ENCODE measurements at regions not wholly inside any gene's neighbourhood (a gene's known extent, or its start where the extent isn't known, plus 50 kb on each side); places are given as distances from the start of the nearest gene placed in this dataset.

DNA sequence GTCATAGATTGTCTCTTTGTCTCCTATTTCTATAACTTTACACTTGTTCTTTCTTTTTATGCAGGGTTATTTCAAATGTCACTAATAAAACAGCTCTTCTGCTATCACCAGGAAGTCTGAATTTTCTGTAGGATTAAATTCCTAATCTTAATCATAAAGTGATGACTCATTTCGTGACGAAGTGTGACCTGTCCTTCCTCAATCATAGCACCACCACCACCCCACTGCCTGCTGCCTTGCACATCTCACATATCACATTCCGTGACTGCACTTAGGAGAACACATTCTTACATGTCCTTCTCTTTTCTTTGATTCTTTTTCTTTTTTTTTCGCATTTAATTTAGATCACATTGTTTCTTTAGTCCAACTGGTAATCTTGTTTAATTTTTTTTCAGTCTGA lies 57.7 kb upstream of the UGT2B7 start:
- H3K36me3 Mint-ChIP-seq: peaks cover 28% of the 10 kb centered on the region
- H3K27me3 Mint-ChIP-seq (ENCODE audit: low read depth): no peaks in the 10 kb centered on the region
- DNase-seq (ENCODE audit: low spot score) (no peak), ATAC-seq (no peak)
- peaks cover 40% of the 10 kb centered on the region for H3K9me3 Mint-ChIP-seq
- ChIA-PET POLR2A (no interaction called here), CTCF (no interaction called here)
- H3K4me1 Mint-ChIP-seq: no peaks in the 10 kb centered on the region
- no peak overlapping the region for H3K27ac Mint-ChIP-seq
- TF ChIP-seq, protein P1, sequence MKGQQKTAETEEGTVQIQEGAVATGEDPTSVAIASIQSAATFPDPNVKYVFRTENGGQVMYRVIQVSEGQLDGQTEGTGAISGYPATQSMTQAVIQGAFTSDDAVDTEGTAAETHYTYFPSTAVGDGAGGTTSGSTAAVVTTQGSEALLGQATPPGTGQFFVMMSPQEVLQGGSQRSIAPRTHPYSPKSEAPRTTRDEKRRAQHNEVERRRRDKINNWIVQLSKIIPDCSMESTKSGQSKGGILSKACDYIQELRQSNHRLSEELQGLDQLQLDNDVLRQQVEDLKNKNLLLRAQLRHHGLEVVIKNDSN (CRISPR knock-in tag; IDR thresholded peaks at IDR 0.05): no peak
- TF ChIP-seq OVOL2 (CRISPR knock-in tag; IDR thresholded peaks at IDR 0.05; ENCODE audit: borderline replicate concordance): no peak
- TF ChIP-seq MXD4 (CRISPR knock-in tag; IDR thresholded peaks at IDR 0.05; ENCODE audit: borderline replicate concordance): no peak
- no peak for TF ChIP-seq NFATC4 (CRISPR knock-in tag; IDR thresholded peaks at IDR 0.05)
- TF ChIP-seq SP1 (CRISPR knock-in tag; conservative IDR thresholded peaks at IDR 0.05): no peak
- no peak for TF ChIP-seq NR1H2 (CRISPR knock-in tag; IDR thresholded peaks at IDR 0.05)
- TF ChIP-seq ZNF263 (CRISPR knock-in tag; IDR thresholded peaks at IDR 0.05; ENCODE audit: low read depth): no peak
- TF ChIP-seq, protein P2, sequence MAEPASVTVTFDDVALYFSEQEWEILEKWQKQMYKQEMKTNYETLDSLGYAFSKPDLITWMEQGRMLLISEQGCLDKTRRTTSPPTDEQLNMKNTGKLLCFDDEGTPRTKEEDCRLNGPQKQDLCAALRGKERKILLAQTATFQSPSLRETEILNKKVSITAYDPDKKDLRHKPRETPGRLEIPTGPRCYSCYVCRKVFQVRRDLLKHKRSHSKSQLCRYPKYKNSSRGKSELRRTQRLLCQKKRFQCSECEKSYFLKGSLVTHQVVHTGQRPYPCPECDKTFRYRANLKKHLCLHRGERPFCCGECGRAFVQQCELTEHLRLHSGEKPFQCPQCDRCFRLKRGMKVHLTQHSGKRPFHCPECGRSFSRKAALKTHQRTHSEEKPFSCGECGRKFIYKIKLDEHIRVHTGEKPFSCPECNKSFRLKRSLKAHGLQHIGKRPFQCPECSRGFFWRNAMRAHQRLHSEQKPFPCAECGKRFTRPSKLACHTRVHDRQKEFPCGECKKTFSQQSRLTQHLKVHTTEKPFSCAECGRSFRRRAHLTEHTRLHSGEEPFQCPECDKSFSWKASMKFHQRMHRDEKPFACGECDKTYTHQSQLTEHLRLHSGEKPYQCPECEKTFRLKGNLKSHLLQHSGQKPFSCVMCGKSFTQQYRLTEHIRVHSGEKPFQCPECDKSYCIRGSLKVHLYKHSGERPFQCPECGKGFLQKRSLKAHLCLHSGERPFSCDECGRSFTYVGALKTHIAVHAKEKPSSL (CRISPR knock-in tag; conservative IDR thresholded peaks at IDR 0.05): no peak
- TF ChIP-seq, protein P3, sequence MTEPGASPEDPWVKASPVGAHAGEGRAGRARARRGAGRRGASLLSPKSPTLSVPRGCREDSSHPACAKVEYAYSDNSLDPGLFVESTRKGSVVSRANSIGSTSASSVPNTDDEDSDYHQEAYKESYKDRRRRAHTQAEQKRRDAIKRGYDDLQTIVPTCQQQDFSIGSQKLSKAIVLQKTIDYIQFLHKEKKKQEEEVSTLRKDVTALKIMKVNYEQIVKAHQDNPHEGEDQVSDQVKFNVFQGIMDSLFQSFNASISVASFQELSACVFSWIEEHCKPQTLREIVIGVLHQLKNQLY (CRISPR knock-in tag; IDR thresholded peaks at IDR 0.05): no peak
- no peak for TF ChIP-seq TEAD4 (CRISPR knock-in tag; IDR thresholded peaks at IDR 0.05)
- TF ChIP-seq, protein P4, sequence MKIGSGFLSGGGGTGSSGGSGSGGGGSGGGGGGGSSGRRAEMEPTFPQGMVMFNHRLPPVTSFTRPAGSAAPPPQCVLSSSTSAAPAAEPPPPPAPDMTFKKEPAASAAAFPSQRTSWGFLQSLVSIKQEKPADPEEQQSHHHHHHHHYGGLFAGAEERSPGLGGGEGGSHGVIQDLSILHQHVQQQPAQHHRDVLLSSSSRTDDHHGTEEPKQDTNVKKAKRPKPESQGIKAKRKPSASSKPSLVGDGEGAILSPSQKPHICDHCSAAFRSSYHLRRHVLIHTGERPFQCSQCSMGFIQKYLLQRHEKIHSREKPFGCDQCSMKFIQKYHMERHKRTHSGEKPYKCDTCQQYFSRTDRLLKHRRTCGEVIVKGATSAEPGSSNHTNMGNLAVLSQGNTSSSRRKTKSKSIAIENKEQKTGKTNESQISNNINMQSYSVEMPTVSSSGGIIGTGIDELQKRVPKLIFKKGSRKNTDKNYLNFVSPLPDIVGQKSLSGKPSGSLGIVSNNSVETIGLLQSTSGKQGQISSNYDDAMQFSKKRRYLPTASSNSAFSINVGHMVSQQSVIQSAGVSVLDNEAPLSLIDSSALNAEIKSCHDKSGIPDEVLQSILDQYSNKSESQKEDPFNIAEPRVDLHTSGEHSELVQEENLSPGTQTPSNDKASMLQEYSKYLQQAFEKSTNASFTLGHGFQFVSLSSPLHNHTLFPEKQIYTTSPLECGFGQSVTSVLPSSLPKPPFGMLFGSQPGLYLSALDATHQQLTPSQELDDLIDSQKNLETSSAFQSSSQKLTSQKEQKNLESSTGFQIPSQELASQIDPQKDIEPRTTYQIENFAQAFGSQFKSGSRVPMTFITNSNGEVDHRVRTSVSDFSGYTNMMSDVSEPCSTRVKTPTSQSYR (CRISPR knock-in tag; IDR thresholded peaks at IDR 0.05): no peak
- TF ChIP-seq, protein P5, sequence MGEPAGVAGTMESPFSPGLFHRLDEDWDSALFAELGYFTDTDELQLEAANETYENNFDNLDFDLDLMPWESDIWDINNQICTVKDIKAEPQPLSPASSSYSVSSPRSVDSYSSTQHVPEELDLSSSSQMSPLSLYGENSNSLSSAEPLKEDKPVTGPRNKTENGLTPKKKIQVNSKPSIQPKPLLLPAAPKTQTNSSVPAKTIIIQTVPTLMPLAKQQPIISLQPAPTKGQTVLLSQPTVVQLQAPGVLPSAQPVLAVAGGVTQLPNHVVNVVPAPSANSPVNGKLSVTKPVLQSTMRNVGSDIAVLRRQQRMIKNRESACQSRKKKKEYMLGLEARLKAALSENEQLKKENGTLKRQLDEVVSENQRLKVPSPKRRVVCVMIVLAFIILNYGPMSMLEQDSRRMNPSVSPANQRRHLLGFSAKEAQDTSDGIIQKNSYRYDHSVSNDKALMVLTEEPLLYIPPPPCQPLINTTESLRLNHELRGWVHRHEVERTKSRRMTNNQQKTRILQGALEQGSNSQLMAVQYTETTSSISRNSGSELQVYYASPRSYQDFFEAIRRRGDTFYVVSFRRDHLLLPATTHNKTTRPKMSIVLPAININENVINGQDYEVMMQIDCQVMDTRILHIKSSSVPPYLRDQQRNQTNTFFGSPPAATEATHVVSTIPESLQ (CRISPR knock-in tag; IDR thresholded peaks at IDR 0.05): no peak
- no peak for TF ChIP-seq JUN (CRISPR knock-in tag; IDR thresholded peaks at IDR 0.05)
- no peak overlapping the region for H3K4me3 Mint-ChIP-seq

DNA sequence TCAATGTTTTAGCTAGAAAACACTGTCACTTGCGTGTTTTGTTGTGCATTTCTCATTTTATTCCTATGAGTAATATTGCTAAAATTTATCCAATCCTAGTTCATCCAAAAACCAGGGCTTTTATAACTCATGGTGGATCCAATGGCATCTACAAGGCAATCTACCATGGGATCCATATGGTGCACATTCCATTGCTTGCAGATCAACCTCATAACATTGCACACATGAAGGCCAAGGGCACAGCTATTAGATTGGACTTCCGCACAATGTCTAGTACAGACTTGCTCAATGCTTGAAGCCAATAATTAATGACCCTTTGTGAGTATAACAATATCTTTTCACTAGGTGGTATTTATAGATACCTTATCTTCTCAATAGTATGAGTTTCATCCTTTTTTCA lies 57.2 kb upstream of the UGT2B7 start:
- no peak overlapping the region for H3K27ac Mint-ChIP-seq
- H3K36me3 Mint-ChIP-seq: peaks cover 23% of the 10 kb centered on the region
- DNase-seq (ENCODE audit: low spot score) (no peak), ATAC-seq (no peak)
- CTCF ChIA-PET: no interaction called here
- H3K4me1 Mint-ChIP-seq: no peaks in the 10 kb centered on the region
- H3K27me3 Mint-ChIP-seq (ENCODE audit: low read depth): no peaks in the 10 kb centered on the region
- POLR2A ChIA-PET: no interaction called here
- H3K4me3 Mint-ChIP-seq: no peak overlapping the region
- H3K9me3 Mint-ChIP-seq: peaks cover 36% of the 10 kb centered on the region
- no peak for TF ChIP-seq NR1H2 (CRISPR knock-in tag; IDR thresholded peaks at IDR 0.05)
- TF ChIP-seq JUN (CRISPR knock-in tag; IDR thresholded peaks at IDR 0.05): no peak
- TF ChIP-seq, protein P6, sequence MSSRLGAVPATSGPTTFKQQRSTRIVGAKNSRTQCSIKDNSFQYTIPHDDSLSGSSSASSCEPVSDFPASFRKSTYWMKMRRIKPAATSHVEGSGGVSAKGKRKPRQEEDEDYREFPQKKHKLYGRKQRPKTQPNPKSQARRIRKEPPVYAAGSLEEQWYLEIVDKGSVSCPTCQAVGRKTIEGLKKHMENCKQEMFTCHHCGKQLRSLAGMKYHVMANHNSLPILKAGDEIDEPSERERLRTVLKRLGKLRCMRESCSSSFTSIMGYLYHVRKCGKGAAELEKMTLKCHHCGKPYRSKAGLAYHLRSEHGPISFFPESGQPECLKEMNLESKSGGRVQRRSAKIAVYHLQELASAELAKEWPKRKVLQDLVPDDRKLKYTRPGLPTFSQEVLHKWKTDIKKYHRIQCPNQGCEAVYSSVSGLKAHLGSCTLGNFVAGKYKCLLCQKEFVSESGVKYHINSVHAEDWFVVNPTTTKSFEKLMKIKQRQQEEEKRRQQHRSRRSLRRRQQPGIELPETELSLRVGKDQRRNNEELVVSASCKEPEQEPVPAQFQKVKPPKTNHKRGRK (CRISPR knock-in tag; IDR thresholded peaks at IDR 0.05; ENCODE audit: borderline replicate concordance): no peak
- TF ChIP-seq, protein P2 (CRISPR knock-in tag; conservative IDR thresholded peaks at IDR 0.05): no peak
- no peak for TF ChIP-seq ZNF416 (CRISPR knock-in tag; IDR thresholded peaks at IDR 0.05)
- TF ChIP-seq SMAD3 (CRISPR knock-in tag; IDR thresholded peaks at IDR 0.05; ENCODE audit: borderline replicate concordance): no peak
- TF ChIP-seq, protein P7, sequence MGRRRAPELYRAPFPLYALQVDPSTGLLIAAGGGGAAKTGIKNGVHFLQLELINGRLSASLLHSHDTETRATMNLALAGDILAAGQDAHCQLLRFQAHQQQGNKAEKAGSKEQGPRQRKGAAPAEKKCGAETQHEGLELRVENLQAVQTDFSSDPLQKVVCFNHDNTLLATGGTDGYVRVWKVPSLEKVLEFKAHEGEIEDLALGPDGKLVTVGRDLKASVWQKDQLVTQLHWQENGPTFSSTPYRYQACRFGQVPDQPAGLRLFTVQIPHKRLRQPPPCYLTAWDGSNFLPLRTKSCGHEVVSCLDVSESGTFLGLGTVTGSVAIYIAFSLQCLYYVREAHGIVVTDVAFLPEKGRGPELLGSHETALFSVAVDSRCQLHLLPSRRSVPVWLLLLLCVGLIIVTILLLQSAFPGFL (CRISPR knock-in tag; IDR thresholded peaks at IDR 0.05; ENCODE audit: borderline replicate concordance): no peak
- no peak for TF ChIP-seq SP1 (CRISPR knock-in tag; conservative IDR thresholded peaks at IDR 0.05)
- no peak for TF ChIP-seq TEAD1 (CRISPR knock-in tag; IDR thresholded peaks at IDR 0.05)
- TF ChIP-seq NFE2L1 (CRISPR knock-in tag; IDR thresholded peaks at IDR 0.05): no peak
- no peak for TF ChIP-seq CBFB (CRISPR knock-in tag; IDR thresholded peaks at IDR 0.05; ENCODE audit: low read depth)
- no peak for TF ChIP-seq FOXP1 (CRISPR knock-in tag; IDR thresholded peaks at IDR 0.05; ENCODE audit: borderline replicate concordance)
